HCT116 (cell line): ENCODE measurements at regions not wholly inside any gene's neighbourhood (a gene's known extent, or its start where the extent isn't known, plus 50 kb on each side); places are given as distances from the start of the nearest gene placed in this dataset.
A peak's percentile ranks its signal among the peaks of the same experiment; 100 is the strongest.

ENCODE experiments used
- ATAC-seq: fragments of 200-7000 bp; cut with Tn5 transposase; 2 replicates; pipeline ENCODE4 v1.9.1; 2020; ENCODE audit warnings: mild to moderate bottlenecking, moderate library complexity
- BruUV-seq: library from RNA; stranded (reverse); fragments of 400-500 nt; replicated peaks from 2 replicates; lab custom pipeline; 2021; lab: Mats Ljungman, UMichigan
- CTCF ChIA-PET: fragments of 300-600 bp; sonication (Branson Sonifier 250); formaldehyde crosslinking; loops from one replicate; lab custom pipeline; 2021; ENCODE audit warnings: antibody characterized with exemption; lab: Charles Lee
- POLR2A ChIA-PET: fragments of 300-600, 350-600 bp; sonication (Branson Sonifier 250); formaldehyde crosslinking; loops from one replicate; lab custom pipeline; 2021; ENCODE audit warnings: antibody characterized with exemption; lab: Charles Lee
- RAD21 ChIA-PET, 2 experiments: fragments of 300-600 bp; sonication (Branson Sonifier 250); formaldehyde crosslinking; loops; one replicate each; lab custom pipeline; 2023; ENCODE audit warnings: low total read pairs in 2 of 2; ENCODE audit not compliant: uncharacterized antibody in 2 of 2, unreplicated experiment in 2 of 2, low non-redundant PET in 1 of 2; lab: Charles Lee
- DNase-seq: peaks from one replicate; pipeline ENCODE4 v3.0.0-alpha.2; 2010; ENCODE audit warnings: low read depth, low spot score
- H2AFZ ChIP-seq: fragments of 200-600 bp; shearing (Covaris generic), sonication (generic); 2 replicates; pipeline ENCODE4 v1.6.1; 2017; ENCODE audit warnings: low read depth, mixed run types, mixed read lengths, antibody characterized with exemption, low read length; ENCODE audit not compliant: poor library complexity, severe bottlenecking
- H3K27ac ChIP-seq: 2 replicates; pipeline ENCODE4 v1.5.1; 2012; ENCODE audit warnings: low read depth, low read length
- H3K27me3 ChIP-seq: fragments of 200-600 bp; sonication (generic); 2 replicates; pipeline ENCODE4 v1.6.1; 2016; ENCODE audit warnings: mixed run types, low read length, mixed read lengths; ENCODE audit not compliant: insufficient read depth
- H3K36me3 ChIP-seq, 2 experiments: fragments of 200-500 bp in 1 of 2; fragments of 200-600 bp in 1 of 2; sonication (Bioruptor generic) in 1 of 2; sonication (generic) in 1 of 2; 2 replicates each; pipeline versions ENCODE4 v1.5.1 to v1.6.1; 2014 to 2016; ENCODE audit warnings: low read length in 2 of 2, inconsistent platforms in 1 of 2, mixed read lengths in 1 of 2, mixed run types in 1 of 2; ENCODE audit not compliant: insufficient read depth in 2 of 2, control insufficient read depth in 1 of 2
- H3K4me1 ChIP-seq, 2 experiments: fragments of 200-600 bp in 1 of 2; sonication (generic) in 1 of 2; 2 replicates each; pipeline versions ENCODE4 v1.5.1 to v1.6.1; 2012 to 2017; ENCODE audit warnings: low read length in 2 of 2, inconsistent platforms in 1 of 2, mild to moderate bottlenecking in 1 of 2, mixed read lengths in 1 of 2, mixed run types in 1 of 2, moderate library complexity in 1 of 2; ENCODE audit not compliant: insufficient read depth in 2 of 2, control insufficient read depth in 1 of 2
- H3K4me2 ChIP-seq: fragments of 200-600 bp; sonication (generic); 2 replicates; pipeline ENCODE4 v1.6.1; 2017; ENCODE audit warnings: mixed run types, low read length, mixed read lengths
- H3K4me3 ChIP-seq, 2 experiments: fragments of 200-600 bp in 1 of 2; sonication (generic) in 1 of 2; replicated peaks in 1 of 2; 2 replicates each; pipeline ENCODE4 v1.5.1; 2011 to 2016; ENCODE audit warnings: low read length in 2 of 2, control low read depth in 1 of 2, low read depth in 1 of 2, mild to moderate bottlenecking in 1 of 2, mixed read lengths in 1 of 2, mixed run types in 1 of 2
- H3K79me2 ChIP-seq: fragments of 200-600 bp; sonication (generic); 2 replicates; pipeline ENCODE4 v1.6.1; 2017; ENCODE audit warnings: mild to moderate bottlenecking, mixed run types, low read length, moderate library complexity, mixed read lengths; ENCODE audit not compliant: insufficient read depth
- H3K9ac ChIP-seq: fragments of 200-600 bp; sonication (generic); 2 replicates; pipeline ENCODE4 v1.6.1; 2016; ENCODE audit warnings: low read length, mixed read lengths
- H3K9me2 ChIP-seq: fragments of 200-600 bp; sonication (generic), shearing (Covaris generic); 2 replicates; pipeline ENCODE4 v1.6.1; 2017; ENCODE audit warnings: mixed run types, mild to moderate bottlenecking, moderate library complexity; ENCODE audit not compliant: insufficient read depth
- H3K9me3 ChIP-seq, 2 experiments: fragments of 200-500 bp in 1 of 2; fragments of 200-600 bp in 1 of 2; sonication (Bioruptor generic) in 1 of 2; sonication (generic) in 1 of 2; 2 replicates each; pipeline ENCODE4 v1.6.1; 2014 to 2017; ENCODE audit warnings: low read length in 2 of 2, mixed read lengths in 2 of 2, inconsistent platforms in 1 of 2, low read depth in 1 of 2, mild to moderate bottlenecking in 1 of 2, mixed run types in 1 of 2, moderate library complexity in 1 of 2; ENCODE audit not compliant: control insufficient read depth in 1 of 2, insufficient read depth in 1 of 2
- H4K20me1 ChIP-seq: fragments of 200-600 bp; sonication (generic), shearing (Covaris generic); 2 replicates; pipeline ENCODE4 v1.6.1; 2017; ENCODE audit warnings: mixed run types, mild to moderate bottlenecking, moderate library complexity; ENCODE audit not compliant: insufficient read depth
- CBX3 ChIP-seq: IDR thresholded peaks from 2 replicates; pipeline ENCODE4 v1.6.1; 2012; ENCODE audit warnings: low read depth
- POLR2AphosphoS5 ChIP-seq: IDR thresholded peaks from 2 replicates; pipeline ENCODE4 v1.6.1; 2011; ENCODE audit warnings: mild to moderate bottlenecking, low read depth, low read length, moderate library complexity
- RAD21 ChIP-seq: IDR thresholded peaks from 2 replicates; pipeline ENCODE4 v1.6.1; 2012; ENCODE audit warnings: low read depth, mild to moderate bottlenecking
- TCF7L2 ChIP-seq: IDR thresholded peaks from 2 replicates; pipeline ENCODE4 v1.7.0; 2011; ENCODE audit warnings: borderline replicate concordance, inconsistent platforms; ENCODE audit not compliant: insufficient read depth, insufficient read length; ENCODE audit errors: extremely low read depth
- YY1 ChIP-seq: IDR thresholded peaks from 2 replicates; pipeline ENCODE4 v1.6.1; 2011; ENCODE audit warnings: low read length, low read depth, moderate library complexity, mild to moderate bottlenecking; ENCODE audit not compliant: insufficient replicate concordance; ENCODE audit errors: extremely low read depth
- intact Hi-C: fragments of 100-400 bp; cut with micrococcal nuclease; formaldehyde crosslinking; loops from 2 replicates; pipeline ENCODE4 v1.10.0; 2022
- TF ChIP-seq, protein P1 (sequence below), 3 experiments: fragments of 200-600 bp in 1 of 3; sonication (generic) in 1 of 3; IDR thresholded peaks in 2 of 3; conservative IDR thresholded peaks in 1 of 3; 2 replicates each; pipeline ENCODE4 v1.5.1; 2012 to 2017; ENCODE audit warnings: low read depth in 2 of 3, low read length in 2 of 3, antibody characterized with exemption in 1 of 3, borderline replicate concordance in 1 of 3, control low read depth in 1 of 3, mild to moderate bottlenecking in 1 of 3, mixed read lengths in 1 of 3, mixed run types in 1 of 3, moderate library complexity in 1 of 3; ENCODE audit not compliant: insufficient read depth in 1 of 3
- TF ChIP-seq, protein P2 (sequence below): IDR thresholded peaks from 2 replicates; pipeline ENCODE4 v1.6.1; 2012; ENCODE audit warnings: low read depth

DNA sequence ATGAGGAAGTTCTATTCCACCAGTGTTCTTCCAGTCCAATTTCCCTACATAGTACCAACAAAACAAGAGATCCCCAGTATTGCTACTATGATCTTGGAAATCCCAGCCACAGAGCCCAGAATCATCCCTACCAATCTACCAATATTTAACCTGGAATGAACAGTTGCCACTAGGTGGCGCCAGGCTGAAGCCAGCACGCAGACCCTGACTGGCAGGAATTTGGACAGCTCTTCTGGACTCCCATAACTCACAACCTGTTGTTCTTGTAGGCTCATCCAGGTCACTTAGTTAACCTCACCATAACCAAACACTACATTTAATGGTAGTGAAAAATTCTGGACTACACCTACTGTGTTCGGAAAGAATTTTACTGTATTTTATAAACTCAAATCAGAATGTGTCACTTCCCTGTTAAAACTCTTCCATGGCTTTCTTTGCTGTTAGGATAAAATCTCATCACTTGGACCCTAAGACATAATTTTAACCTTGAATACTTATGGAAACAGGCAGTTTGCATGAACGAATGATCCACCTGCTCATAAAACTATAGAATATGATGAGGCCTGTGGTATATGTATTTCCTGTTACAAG lies 59.8 kb upstream of the SLC38A11 start:
- RAD21 ChIA-PET, result no interaction called here
- Histone ChIP-seq H3K9ac (no peak overlapping the region), H3K79me2 (no peaks in the 10 kb centered on the region), H3K27me3 (peaks cover 14% of the 10 kb centered on the region; the same call in 1 of the 2 replicates), H3K4me1 (no peaks in the 10 kb centered on the region), H3K9me2 (no peaks in the 10 kb centered on the region), H4K20me1 (no peaks in the 10 kb centered on the region), H3K27ac (no peak overlapping the region), H3K9me3 (no peaks in the 10 kb centered on the region), H3K4me3 (no peak overlapping the region), H2AFZ (no peak overlapping the region), H3K36me3 (no peaks in the 10 kb centered on the region), H3K4me2 (no peak overlapping the region)
- no peak for TF ChIP-seq CBX3
- TF ChIP-seq RAD21, result peak; percentile 58
- no peak for TF ChIP-seq POLR2AphosphoS5
- TF ChIP-seq TCF7L2, result no peak
- TF ChIP-seq, protein P1, sequence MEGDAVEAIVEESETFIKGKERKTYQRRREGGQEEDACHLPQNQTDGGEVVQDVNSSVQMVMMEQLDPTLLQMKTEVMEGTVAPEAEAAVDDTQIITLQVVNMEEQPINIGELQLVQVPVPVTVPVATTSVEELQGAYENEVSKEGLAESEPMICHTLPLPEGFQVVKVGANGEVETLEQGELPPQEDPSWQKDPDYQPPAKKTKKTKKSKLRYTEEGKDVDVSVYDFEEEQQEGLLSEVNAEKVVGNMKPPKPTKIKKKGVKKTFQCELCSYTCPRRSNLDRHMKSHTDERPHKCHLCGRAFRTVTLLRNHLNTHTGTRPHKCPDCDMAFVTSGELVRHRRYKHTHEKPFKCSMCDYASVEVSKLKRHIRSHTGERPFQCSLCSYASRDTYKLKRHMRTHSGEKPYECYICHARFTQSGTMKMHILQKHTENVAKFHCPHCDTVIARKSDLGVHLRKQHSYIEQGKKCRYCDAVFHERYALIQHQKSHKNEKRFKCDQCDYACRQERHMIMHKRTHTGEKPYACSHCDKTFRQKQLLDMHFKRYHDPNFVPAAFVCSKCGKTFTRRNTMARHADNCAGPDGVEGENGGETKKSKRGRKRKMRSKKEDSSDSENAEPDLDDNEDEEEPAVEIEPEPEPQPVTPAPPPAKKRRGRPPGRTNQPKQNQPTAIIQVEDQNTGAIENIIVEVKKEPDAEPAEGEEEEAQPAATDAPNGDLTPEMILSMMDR (IDR thresholded peaks at IDR 0.05 in 2 of 3, conservative IDR thresholded peaks at IDR 0.05 in 1 of 3; ENCODE audit: borderline replicate concordance in 1 of 3, insufficient read depth in 1 of 3, low read depth in 2 of 3, low read length in 2 of 3), result peak; percentile 53 to 94 (median 81); a peak in 5 of 6 replicates
- TF ChIP-seq, protein P2, sequence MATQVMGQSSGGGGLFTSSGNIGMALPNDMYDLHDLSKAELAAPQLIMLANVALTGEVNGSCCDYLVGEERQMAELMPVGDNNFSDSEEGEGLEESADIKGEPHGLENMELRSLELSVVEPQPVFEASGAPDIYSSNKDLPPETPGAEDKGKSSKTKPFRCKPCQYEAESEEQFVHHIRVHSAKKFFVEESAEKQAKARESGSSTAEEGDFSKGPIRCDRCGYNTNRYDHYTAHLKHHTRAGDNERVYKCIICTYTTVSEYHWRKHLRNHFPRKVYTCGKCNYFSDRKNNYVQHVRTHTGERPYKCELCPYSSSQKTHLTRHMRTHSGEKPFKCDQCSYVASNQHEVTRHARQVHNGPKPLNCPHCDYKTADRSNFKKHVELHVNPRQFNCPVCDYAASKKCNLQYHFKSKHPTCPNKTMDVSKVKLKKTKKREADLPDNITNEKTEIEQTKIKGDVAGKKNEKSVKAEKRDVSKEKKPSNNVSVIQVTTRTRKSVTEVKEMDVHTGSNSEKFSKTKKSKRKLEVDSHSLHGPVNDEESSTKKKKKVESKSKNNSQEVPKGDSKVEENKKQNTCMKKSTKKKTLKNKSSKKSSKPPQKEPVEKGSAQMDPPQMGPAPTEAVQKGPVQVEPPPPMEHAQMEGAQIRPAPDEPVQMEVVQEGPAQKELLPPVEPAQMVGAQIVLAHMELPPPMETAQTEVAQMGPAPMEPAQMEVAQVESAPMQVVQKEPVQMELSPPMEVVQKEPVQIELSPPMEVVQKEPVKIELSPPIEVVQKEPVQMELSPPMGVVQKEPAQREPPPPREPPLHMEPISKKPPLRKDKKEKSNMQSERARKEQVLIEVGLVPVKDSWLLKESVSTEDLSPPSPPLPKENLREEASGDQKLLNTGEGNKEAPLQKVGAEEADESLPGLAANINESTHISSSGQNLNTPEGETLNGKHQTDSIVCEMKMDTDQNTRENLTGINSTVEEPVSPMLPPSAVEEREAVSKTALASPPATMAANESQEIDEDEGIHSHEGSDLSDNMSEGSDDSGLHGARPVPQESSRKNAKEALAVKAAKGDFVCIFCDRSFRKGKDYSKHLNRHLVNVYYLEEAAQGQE, result peak; percentile 53
- peak; percentile 20 for TF ChIP-seq YY1
- no TSS peak for BruUV-seq
- ATAC-seq (peak; percentile 89), DNase-seq (peak; percentile 44)
- CTCF ChIA-PET, result interaction anchor here (1.0 to 1.9 kb wide), 5 partner anchors 13 to 189 kb away, joined by 3 to 20 read pairs (median 4); partner anchors contain the start of gene SCN3A
- intact Hi-C loops, result loop anchor here (10.0 kb wide), 3 partner anchors 280 to 860 kb away; no protein-coding TSS in a partner anchor
- POLR2A ChIA-PET, result no interaction called here
